OCI-LY7 (cell line): ENCODE measurements at regions not wholly inside any gene's neighbourhood (a gene's known extent, or its start where the extent isn't known, plus 50 kb on each side); places are given as distances from the start of the nearest gene placed in this dataset.

Experiments
- BruUV-seq: library from RNA; stranded (reverse); fragments of 400-500 nt; replicated peaks from 2 replicates; lab custom pipeline; 2021; lab: Mats Ljungman, UMichigan
- CTCF ChIA-PET: fragments of 300-600 bp; sonication (Branson Sonifier 250); formaldehyde crosslinking; loops from one replicate; lab custom pipeline; 2022; ENCODE audit warnings: antibody characterized with exemption; ENCODE audit not compliant: unreplicated experiment; lab: Charles Lee
- POLR2A ChIA-PET: fragments of 300-600 bp; sonication (Branson Sonifier 250); formaldehyde crosslinking; loops from one replicate; lab custom pipeline; 2022; ENCODE audit warnings: antibody characterized with exemption; lab: Charles Lee
- DNase-seq: peaks from one replicate; pipeline ENCODE4 v3.0.0-alpha.2; 2015; ENCODE audit warnings: low spot score
- H2AFZ ChIP-seq: fragments of 200-600 bp; sonication (generic), shearing (Covaris generic); 2 replicates; pipeline ENCODE4 v1.6.1; 2014; ENCODE audit warnings: mild to moderate bottlenecking, antibody characterized with exemption, low read length, moderate library complexity
- H3K27ac ChIP-seq: fragments of 200-600 bp; sonication (generic); 2 replicates; pipeline ENCODE4 v1.5.1; 2014; ENCODE audit warnings: mixed run types, low read depth, mild to moderate bottlenecking, moderate library complexity, low read length, inconsistent platforms; ENCODE audit not compliant: poor library complexity, severe bottlenecking
- H3K36me3 ChIP-seq: fragments of 200-600 bp; sonication (generic); 2 replicates; pipeline ENCODE4 v1.6.1; 2014; ENCODE audit warnings: mild to moderate bottlenecking, antibody characterized with exemption, low read length, moderate library complexity, mixed read lengths; ENCODE audit not compliant: insufficient read depth
- H3K4me1 ChIP-seq: fragments of 200-600 bp; sonication (generic); 2 replicates; pipeline ENCODE4 v1.5.1; 2014; ENCODE audit warnings: mild to moderate bottlenecking, low read length; ENCODE audit not compliant: insufficient read depth, poor library complexity, severe bottlenecking
- H3K4me2 ChIP-seq: fragments of 200-600 bp; sonication (generic); 2 replicates; pipeline ENCODE4 v1.6.1; 2014; ENCODE audit warnings: mild to moderate bottlenecking, low read length
- H3K4me3 ChIP-seq: fragments of 200-600 bp; sonication (generic); 2 replicates; pipeline ENCODE4 v1.5.1; 2014; ENCODE audit warnings: mild to moderate bottlenecking, low read depth, low read length; ENCODE audit not compliant: poor library complexity, severe bottlenecking
- H3K79me2 ChIP-seq: fragments of 200-600 bp; sonication (generic); 2 replicates; pipeline ENCODE4 v1.6.1; 2016; ENCODE audit warnings: low read depth, mild to moderate bottlenecking, low read length, moderate library complexity, mixed read lengths; ENCODE audit not compliant: insufficient read depth
- H3K9me2 ChIP-seq: fragments of 200-600 bp; sonication (generic); 2 replicates; pipeline ENCODE4 v1.6.1; 2016; ENCODE audit warnings: mild to moderate bottlenecking, low read length, mixed read lengths; ENCODE audit not compliant: insufficient read depth
- H3K9me3 ChIP-seq: fragments of 200-600 bp; sonication (generic); 2 replicates; pipeline ENCODE4 v1.6.1; 2014; ENCODE audit warnings: mild to moderate bottlenecking, mixed run types, low read length, mixed read lengths
- H4K20me1 ChIP-seq: fragments of 200-600 bp; sonication (generic); 2 replicates; pipeline ENCODE4 v1.6.1; 2014; ENCODE audit warnings: mild to moderate bottlenecking, antibody characterized with exemption, low read length, moderate library complexity, mixed read lengths; ENCODE audit not compliant: insufficient read depth
- EZH2phosphoT487 ChIP-seq: fragments of 200-600 bp; sonication (generic); IDR thresholded peaks from 2 replicates; pipeline ENCODE4 v1.6.1; 2018; ENCODE audit warnings: low read depth, borderline replicate concordance, mild to moderate bottlenecking, mixed run types, antibody characterized with exemption, low read length, moderate library complexity, mixed read lengths
- intact Hi-C: fragments of 100-400 bp; cut with micrococcal nuclease; formaldehyde crosslinking; loops from one replicate; pipeline ENCODE4 v1.10.0; 2022; ENCODE audit not compliant: unreplicated experiment
- TF ChIP-seq, protein P1 (sequence below): fragments of 200-600 bp; sonication (generic); conservative IDR thresholded peaks from 2 replicates; pipeline ENCODE4 v1.5.1; 2014; ENCODE audit warnings: mild to moderate bottlenecking, antibody characterized with exemption, low read length, moderate library complexity, mixed read lengths

DNA sequence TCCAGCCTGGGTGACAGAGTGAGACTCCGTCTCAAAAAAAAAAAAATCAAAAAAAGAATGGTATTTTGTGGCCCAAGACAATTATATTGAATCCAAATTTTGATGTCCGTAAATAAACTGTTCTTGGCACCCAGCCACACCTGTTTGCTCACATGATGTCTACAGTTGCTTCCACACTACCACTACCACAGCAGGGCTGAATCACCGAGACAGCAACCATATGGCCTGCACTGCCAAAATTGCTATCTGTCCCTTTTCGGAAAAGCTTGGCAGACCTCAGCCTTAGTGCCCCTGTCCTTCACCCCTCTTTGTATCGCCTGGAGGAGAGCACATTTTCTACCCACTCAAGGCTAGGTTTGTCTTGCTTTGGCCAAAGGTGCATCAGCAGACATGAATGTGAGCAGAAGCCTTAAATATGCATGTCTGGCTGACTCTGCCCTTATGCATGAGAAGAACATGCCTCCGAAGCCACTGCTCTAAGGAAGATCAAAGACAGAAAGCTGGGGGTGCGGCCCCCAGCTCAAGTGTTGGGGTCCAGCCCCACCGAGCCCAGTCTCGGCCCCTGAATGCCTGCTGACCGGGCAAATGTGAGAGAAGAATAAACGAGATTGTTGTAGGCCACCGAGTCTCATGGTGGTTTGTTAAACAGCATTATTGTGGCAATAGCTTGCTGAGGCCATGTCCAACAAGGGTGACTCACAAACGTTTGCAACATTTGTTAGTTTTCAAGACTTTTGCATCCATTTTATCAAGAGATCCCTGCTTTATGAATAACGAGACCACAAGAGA lies 108.1 kb downstream of the TPRA1 start:
- H3K9me3 ChIP-seq = no peaks in the 10 kb centered on the region
- H3K79me2 ChIP-seq = no peaks in the 10 kb centered on the region
- no peaks in the 10 kb centered on the region for H3K9me2 ChIP-seq
- intact Hi-C loops = no loop called here
- no peak overlapping the region for H2AFZ ChIP-seq
- H3K27ac ChIP-seq = no peak overlapping the region
- no peak for DNase-seq
- no peak for TF ChIP-seq EZH2phosphoT487
- TF ChIP-seq, protein P1, sequence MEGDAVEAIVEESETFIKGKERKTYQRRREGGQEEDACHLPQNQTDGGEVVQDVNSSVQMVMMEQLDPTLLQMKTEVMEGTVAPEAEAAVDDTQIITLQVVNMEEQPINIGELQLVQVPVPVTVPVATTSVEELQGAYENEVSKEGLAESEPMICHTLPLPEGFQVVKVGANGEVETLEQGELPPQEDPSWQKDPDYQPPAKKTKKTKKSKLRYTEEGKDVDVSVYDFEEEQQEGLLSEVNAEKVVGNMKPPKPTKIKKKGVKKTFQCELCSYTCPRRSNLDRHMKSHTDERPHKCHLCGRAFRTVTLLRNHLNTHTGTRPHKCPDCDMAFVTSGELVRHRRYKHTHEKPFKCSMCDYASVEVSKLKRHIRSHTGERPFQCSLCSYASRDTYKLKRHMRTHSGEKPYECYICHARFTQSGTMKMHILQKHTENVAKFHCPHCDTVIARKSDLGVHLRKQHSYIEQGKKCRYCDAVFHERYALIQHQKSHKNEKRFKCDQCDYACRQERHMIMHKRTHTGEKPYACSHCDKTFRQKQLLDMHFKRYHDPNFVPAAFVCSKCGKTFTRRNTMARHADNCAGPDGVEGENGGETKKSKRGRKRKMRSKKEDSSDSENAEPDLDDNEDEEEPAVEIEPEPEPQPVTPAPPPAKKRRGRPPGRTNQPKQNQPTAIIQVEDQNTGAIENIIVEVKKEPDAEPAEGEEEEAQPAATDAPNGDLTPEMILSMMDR = no peak
- no TSS peak for BruUV-seq
- H3K4me2 ChIP-seq = no peak overlapping the region
- H3K36me3 ChIP-seq = no peaks in the 10 kb centered on the region
- ChIA-PET CTCF (no interaction called here), POLR2A (no interaction called here)
- H4K20me1 ChIP-seq = no peaks in the 10 kb centered on the region
- no peak overlapping the region for H3K4me3 ChIP-seq
- no peaks in the 10 kb centered on the region for H3K4me1 ChIP-seq

GRCh38 chr3:127480196-127480954 lies 110.2 kb downstream of the TPRA1 start:
- TF ChIP-seq EZH2phosphoT487 = no peak
- TF ChIP-seq, protein P1 = no peak
- no TSS peak for BruUV-seq
- no peak overlapping the region for H3K4me3 ChIP-seq
- no peak overlapping the region for H3K27ac ChIP-seq
- no peaks in the 10 kb centered on the region for H4K20me1 ChIP-seq
- ChIA-PET CTCF (no interaction called here), POLR2A (no interaction called here)
- H2AFZ ChIP-seq = no peak overlapping the region
- no peak overlapping the region for H3K4me2 ChIP-seq
- H3K9me2 ChIP-seq = no peaks in the 10 kb centered on the region
- H3K4me1 ChIP-seq = no peaks in the 10 kb centered on the region
- H3K79me2 ChIP-seq = no peaks in the 10 kb centered on the region
- no peak for DNase-seq
- intact Hi-C loops = no loop called here
- no peaks in the 10 kb centered on the region for H3K9me3 ChIP-seq
- H3K36me3 ChIP-seq = no peaks in the 10 kb centered on the region

DNA sequence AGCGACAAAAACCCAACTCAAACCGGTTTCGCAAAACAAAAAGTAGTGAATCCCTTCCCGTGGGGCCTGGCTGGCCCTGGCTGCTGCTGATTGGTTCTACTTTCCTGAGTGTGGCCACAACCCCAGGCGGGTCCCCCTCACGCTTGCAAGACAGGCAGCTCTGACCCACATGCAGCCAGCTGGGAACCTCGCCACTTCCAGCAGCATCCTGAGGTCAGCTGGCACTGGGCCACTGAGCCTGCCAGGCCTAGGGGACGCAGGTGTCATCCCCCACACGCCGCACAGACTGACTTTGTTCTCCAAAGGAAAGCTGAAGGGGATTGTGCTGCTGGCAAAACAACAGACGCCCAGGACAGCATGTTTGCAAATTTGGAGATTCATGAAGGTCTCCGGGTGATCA lies 111.1 kb downstream of the TPRA1 start:
- no peaks in the 10 kb centered on the region for H3K36me3 ChIP-seq
- TF ChIP-seq, protein P1 = no peak
- no peak for TF ChIP-seq EZH2phosphoT487
- H3K4me1 ChIP-seq = no peaks in the 10 kb centered on the region
- H3K4me3 ChIP-seq = no peak overlapping the region
- no peaks in the 10 kb centered on the region for H3K9me3 ChIP-seq
- ChIA-PET POLR2A (no interaction called here), CTCF (no interaction called here)
- H3K4me2 ChIP-seq = no peak overlapping the region
- no TSS peak for BruUV-seq
- no peaks in the 10 kb centered on the region for H3K9me2 ChIP-seq
- H3K79me2 ChIP-seq = no peaks in the 10 kb centered on the region
- no peak overlapping the region for H3K27ac ChIP-seq
- no peak overlapping the region for H2AFZ ChIP-seq
- no peak for DNase-seq
- H4K20me1 ChIP-seq = no peaks in the 10 kb centered on the region
- intact Hi-C loops = no loop called here
